IMR-90 (cell line): ENCODE measurements at regions not wholly inside any gene's neighbourhood (a gene's known extent, or its start where the extent isn't known, plus 50 kb on each side); places are given as distances from the start of the nearest gene placed in this dataset.

Source experiments
- ATAC-seq: fragments of 200-7000 bp; cut with Tn5 transposase; 2 replicates; pipeline ENCODE4 v1.9.1; 2020; ENCODE audit warnings: low read depth, mild to moderate bottlenecking, moderate library complexity
- BruUV-seq: library from RNA; stranded (reverse); fragments of 400-500 nt; replicated peaks from 2 replicates; lab custom pipeline; 2021; lab: Mats Ljungman, UMichigan
- CTCF ChIA-PET: fragments of 300-600 bp; formaldehyde crosslinking; extraction: SDS; loops from one replicate; lab custom pipeline; 2021; ENCODE audit warnings: antibody characterized with exemption; lab: Yijun Ruan, JAX
- POLR2A ChIA-PET: fragments of 300-600 bp; sonication (Branson Sonifier 250); formaldehyde crosslinking; loops from one replicate; lab custom pipeline; 2022; ENCODE audit warnings: antibody characterized with exemption; ENCODE audit not compliant: unreplicated experiment; lab: Charles Lee
- DNase-seq: peaks from one replicate; pipeline ENCODE4 v3.0.0; 2013
- H2AFZ ChIP-seq: replicated peaks from 2 replicates; pipeline ENCODE3; 2013; ENCODE audit warnings: low read length, mild to moderate bottlenecking; ENCODE audit not compliant: poor library complexity
- H2AK5ac ChIP-seq: 2 replicates; pipeline ENCODE4 v1.6.1; 2013; ENCODE audit warnings: low read depth, low read length, inconsistent platforms
- H2AK9ac ChIP-seq: replicated peaks from 2 replicates; pipeline ENCODE3; 2013; ENCODE audit warnings: mild to moderate bottlenecking, low read depth, low read length, moderate library complexity; ENCODE audit not compliant: poor library complexity
- H2BK120ac ChIP-seq: 2 replicates; pipeline ENCODE4 v1.6.1; 2013; ENCODE audit warnings: low read depth, low read length, inconsistent platforms
- H2BK15ac ChIP-seq: 3 replicates; pipeline ENCODE4 v1.6.1; 2013; ENCODE audit warnings: low read depth, low read length, inconsistent platforms
- H2BK20ac ChIP-seq: 2 replicates; pipeline ENCODE4 v1.6.1; 2013; ENCODE audit warnings: low read depth, mild to moderate bottlenecking, inconsistent platforms, low read length, moderate library complexity
- H2BK5ac ChIP-seq: 2 replicates; pipeline ENCODE4 v1.6.1; 2013; ENCODE audit warnings: mild to moderate bottlenecking, low read depth, low read length, inconsistent platforms; ENCODE audit not compliant: poor library complexity, severe bottlenecking
- H3K14ac ChIP-seq: replicated peaks from 2 replicates; pipeline ENCODE4 v1.6.1; 2013; ENCODE audit warnings: low read depth, low read length, inconsistent platforms
- H3K18ac ChIP-seq: 2 replicates; pipeline ENCODE4 v1.6.1; 2013; ENCODE audit warnings: low read depth, low read length, control low read depth
- H3K23ac ChIP-seq: 2 replicates; pipeline ENCODE4 v1.6.1; 2013; ENCODE audit warnings: low read depth, low read length, inconsistent platforms
- H3K27ac ChIP-seq: 2 replicates; pipeline ENCODE4 v1.5.1; 2013; ENCODE audit warnings: mild to moderate bottlenecking, control low read depth, low read length; ENCODE audit not compliant: insufficient read depth
- H3K27me3 ChIP-seq: 2 replicates; pipeline ENCODE4 v1.6.1; 2013; ENCODE audit warnings: low read length; ENCODE audit not compliant: control insufficient read depth, insufficient read depth
- H3K36me3 ChIP-seq: 2 replicates; pipeline ENCODE4 v1.6.1; 2013; ENCODE audit warnings: low read length, mixed read lengths; ENCODE audit not compliant: control insufficient read depth, insufficient read depth
- H3K4ac ChIP-seq: 2 replicates; pipeline ENCODE4 v1.6.1; 2013; ENCODE audit warnings: low read depth, low read length, inconsistent platforms
- H3K4me1 ChIP-seq: 2 replicates; pipeline ENCODE4 v1.6.1; 2013; ENCODE audit warnings: low read length, mixed read lengths; ENCODE audit not compliant: control insufficient read depth, insufficient read depth
- H3K4me2 ChIP-seq: 2 replicates; pipeline ENCODE4 v1.6.1; 2013; ENCODE audit warnings: low read depth, mild to moderate bottlenecking, control low read depth, low read length, moderate library complexity
- H3K4me3 ChIP-seq: 2 replicates; pipeline ENCODE4 v1.5.1; 2013; ENCODE audit warnings: low read depth, mild to moderate bottlenecking, control low read depth, low read length, moderate library complexity; ENCODE audit not compliant: insufficient read depth
- H3K56ac ChIP-seq: 2 replicates; pipeline ENCODE4 v1.6.1; 2013; ENCODE audit warnings: low read length, inconsistent platforms; ENCODE audit not compliant: insufficient read depth; ENCODE audit errors: extremely low read depth
- H3K79me1 ChIP-seq, 2 experiments: 2 replicates each; pipeline ENCODE4 v1.6.1; 2013; ENCODE audit warnings: low read length in 2 of 2, inconsistent platforms in 1 of 2, low read depth in 1 of 2
- H3K9ac ChIP-seq: 2 replicates; pipeline ENCODE4 v1.6.1; 2013; ENCODE audit warnings: low read depth, low read length, control low read depth
- H3K9me1 ChIP-seq: 2 replicates; pipeline ENCODE4 v1.6.1; 2013; ENCODE audit warnings: low read length, inconsistent platforms; ENCODE audit not compliant: insufficient read depth
- H3K9me3 ChIP-seq: 2 replicates; pipeline ENCODE4 v1.6.1; 2013; ENCODE audit warnings: low read length; ENCODE audit not compliant: control insufficient read depth, insufficient read depth
- H4K20me1 ChIP-seq: 2 replicates; pipeline ENCODE4 v1.6.1; 2013; ENCODE audit warnings: low read length, inconsistent platforms; ENCODE audit not compliant: insufficient read depth
- H4K5ac ChIP-seq: 2 replicates; pipeline ENCODE4 v1.6.1; 2013; ENCODE audit warnings: mild to moderate bottlenecking, low read depth, low read length, control low read depth
- H4K8ac ChIP-seq, 2 experiments: 2 replicates each; pipeline ENCODE4 v1.6.1; 2013; ENCODE audit warnings: low read depth in 2 of 2, low read length in 2 of 2, control low read depth in 1 of 2, inconsistent platforms in 1 of 2
- H4K91ac ChIP-seq: 2 replicates; pipeline ENCODE4 v1.6.1; 2013; ENCODE audit warnings: low read depth, low read length, inconsistent platforms; ENCODE audit not compliant: insufficient read depth
- BHLHE40 ChIP-seq: fragments of 150-350 bp; IDR thresholded peaks from 2 replicates; pipeline ENCODE4 v1.6.1; 2016; ENCODE audit warnings: mild to moderate bottlenecking, low read depth, low read length
- CHD1 ChIP-seq: IDR thresholded peaks from 2 replicates; pipeline ENCODE4 v1.6.1; 2012; ENCODE audit warnings: low read depth, low read length, improper control_type of control experiment
- CTCF ChIP-seq: conservative IDR thresholded peaks from 2 replicates; pipeline ENCODE4 v1.5.1; 2012; ENCODE audit warnings: mild to moderate bottlenecking, low read depth, low read length, improper control_type of control experiment
- ELK1 ChIP-seq: fragments of 150-350 bp; IDR thresholded peaks from 2 replicates; pipeline ENCODE4 v1.6.1; 2016; ENCODE audit warnings: low read depth, mild to moderate bottlenecking, low read length, moderate library complexity, borderline replicate concordance
- FOS ChIP-seq: fragments of 150-350 bp; IDR thresholded peaks from 2 replicates; pipeline ENCODE4 v1.6.1; 2016; ENCODE audit warnings: low read depth, low read length
- MAFK ChIP-seq: IDR thresholded peaks from 2 replicates; pipeline ENCODE4 v1.6.1; 2012; ENCODE audit warnings: low read depth, low read length, improper control_type of control experiment
- WGBS, 2 experiments: methylation state at CpG; one replicate each; pipeline versions ENCODE4 v1.1.5 to v1.1.7; 2013; ENCODE audit warnings: missing lambda C conversion rate in 2 of 2; ENCODE audit not compliant: insufficient read length in 1 of 2; ENCODE audit errors: extremely low coverage in 2 of 2; 5-methylcytosine and 5-hydroxymethylcytosine counted together
- dilution Hi-C: fragments of 300-500 bp; cut with HindIII; formaldehyde crosslinking; loops from one replicate; pipeline ENCODE4 v1.14.3; 2018; ENCODE audit warnings: low sequenced_read_pairs; ENCODE audit not compliant: unreplicated experiment
- in situ Hi-C: fragments of 300-500 bp; cut with MboI; formaldehyde crosslinking; loops from 3 replicates; pipeline ENCODE4 v1.14.3; 2019; ENCODE audit warnings: low sequenced_read_pairs, inconsistent platforms, mixed read lengths
- intact Hi-C: fragments of 100-400 bp; cut with micrococcal nuclease; formaldehyde crosslinking; loops from 2 replicates; pipeline ENCODE4 v1.10.0; 2022

- Histone ChIP-seq H2BK5ac (no peak overlapping the region), H3K14ac (no peak overlapping the region), H4K20me1 (no peaks in the 10 kb centered on the region), H3K23ac (no peak overlapping the region), H4K91ac (no peak overlapping the region), H3K4me2 (no peak overlapping the region), H3K27ac (no peak overlapping the region), H4K5ac (no peak overlapping the region), H2AK5ac (no peak overlapping the region), H3K9ac (no peak overlapping the region), H3K36me3 (no peaks in the 10 kb centered on the region), H3K9me1 (no peaks in the 10 kb centered on the region), H3K4me3 (no peak overlapping the region), H3K18ac (no peak overlapping the region), H3K27me3 (no peaks in the 10 kb centered on the region), H3K9me3 (no peaks in the 10 kb centered on the region), H3K79me1 (no peaks in the 10 kb centered on the region), H3K56ac (no peak overlapping the region), H2BK15ac (no peak overlapping the region), H3K4me1 (peaks cover 1% of the 10 kb centered on the region; the same call in 1 of the 2 replicates), H3K4ac (no peak overlapping the region), H2BK20ac (no peak overlapping the region), H2AFZ (no peak overlapping the region), H2AK9ac (no peak overlapping the region), H4K8ac (no peak overlapping the region), H2BK120ac (no peak overlapping the region)
- dilution Hi-C loops (no loop called here), intact Hi-C loops (loop anchor here (1.0 to 5.0 kb wide), 4 partner anchors 186 to 874 kb away; partner anchors contain the start of gene ARL14EP), in situ Hi-C loops (loop anchor here (25.0 kb wide), 1 partner anchor 689 kb away; no protein-coding TSS in a partner anchor)
- no CpG with 5 or more reads among the region's 1 CpG for WGBS, 2 experiments
- ATAC-seq (no peak), DNase-seq (no peak)
- no peak for TF ChIP-seq CTCF
- no peak for TF ChIP-seq MAFK
- TF ChIP-seq ELK1: no peak
- TF ChIP-seq BHLHE40: no peak
- TF ChIP-seq FOS: no peak
- TF ChIP-seq CHD1: no peak
- BruUV-seq: no TSS peak
- CTCF ChIA-PET: interaction anchor here (0.6 kb wide), 1 partner anchor 1512 kb away, joined by 4 read pairs; no protein-coding TSS in a partner anchor
- POLR2A ChIA-PET: no interaction called here
These were observed 569.0 kb downstream of the KCNA4 start for GRCh38 chr11:29447821-29448220.
